GM12873 (cell line): ENCODE measurements at regions not wholly inside any gene's neighbourhood (a gene's known extent, or its start where the extent isn't known, plus 50 kb on each side); places are given as distances from the start of the nearest gene placed in this dataset.

ENCODE experiments used
- TF ChIP-seq, protein P1 (sequence below): IDR thresholded peaks from 2 replicates; pipeline ENCODE4 v1.5.1; 2012; ENCODE audit warnings: low read depth, mild to moderate bottlenecking, moderate library complexity, low read length, control low read depth; ENCODE audit not compliant: insufficient read depth; ENCODE audit errors: missing control alignments

GRCh38 chr4:188495169-188495568 is 355.9 kb downstream of the TRIML1 start:
- TF ChIP-seq, protein P1, sequence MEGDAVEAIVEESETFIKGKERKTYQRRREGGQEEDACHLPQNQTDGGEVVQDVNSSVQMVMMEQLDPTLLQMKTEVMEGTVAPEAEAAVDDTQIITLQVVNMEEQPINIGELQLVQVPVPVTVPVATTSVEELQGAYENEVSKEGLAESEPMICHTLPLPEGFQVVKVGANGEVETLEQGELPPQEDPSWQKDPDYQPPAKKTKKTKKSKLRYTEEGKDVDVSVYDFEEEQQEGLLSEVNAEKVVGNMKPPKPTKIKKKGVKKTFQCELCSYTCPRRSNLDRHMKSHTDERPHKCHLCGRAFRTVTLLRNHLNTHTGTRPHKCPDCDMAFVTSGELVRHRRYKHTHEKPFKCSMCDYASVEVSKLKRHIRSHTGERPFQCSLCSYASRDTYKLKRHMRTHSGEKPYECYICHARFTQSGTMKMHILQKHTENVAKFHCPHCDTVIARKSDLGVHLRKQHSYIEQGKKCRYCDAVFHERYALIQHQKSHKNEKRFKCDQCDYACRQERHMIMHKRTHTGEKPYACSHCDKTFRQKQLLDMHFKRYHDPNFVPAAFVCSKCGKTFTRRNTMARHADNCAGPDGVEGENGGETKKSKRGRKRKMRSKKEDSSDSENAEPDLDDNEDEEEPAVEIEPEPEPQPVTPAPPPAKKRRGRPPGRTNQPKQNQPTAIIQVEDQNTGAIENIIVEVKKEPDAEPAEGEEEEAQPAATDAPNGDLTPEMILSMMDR = no peak

DNA sequence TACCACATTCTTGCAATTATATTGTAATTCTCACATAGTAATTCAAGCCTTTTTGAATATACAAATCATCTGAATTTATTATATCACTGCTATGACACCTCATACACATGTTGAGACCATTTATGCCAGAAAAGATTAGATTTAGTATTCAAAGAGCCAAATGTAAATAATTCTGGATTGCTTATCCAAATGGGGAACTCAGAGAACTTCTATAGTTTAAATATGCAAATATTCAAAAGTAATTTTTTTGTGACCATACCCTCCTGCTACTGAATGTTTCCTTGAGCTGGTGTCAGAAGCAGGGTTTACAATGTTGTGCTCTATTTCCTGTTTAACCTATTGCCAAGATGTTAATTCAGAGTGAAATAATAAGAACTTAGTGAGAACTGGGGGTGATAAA is 372.2 kb downstream of the TRIML1 start:
- TF ChIP-seq, protein P1 = no peak

- TF ChIP-seq, protein P1 = no peak
Measured at GRCh38 chr4:188532751-188533150, 393.5 kb downstream of the TRIML1 start.

DNA sequence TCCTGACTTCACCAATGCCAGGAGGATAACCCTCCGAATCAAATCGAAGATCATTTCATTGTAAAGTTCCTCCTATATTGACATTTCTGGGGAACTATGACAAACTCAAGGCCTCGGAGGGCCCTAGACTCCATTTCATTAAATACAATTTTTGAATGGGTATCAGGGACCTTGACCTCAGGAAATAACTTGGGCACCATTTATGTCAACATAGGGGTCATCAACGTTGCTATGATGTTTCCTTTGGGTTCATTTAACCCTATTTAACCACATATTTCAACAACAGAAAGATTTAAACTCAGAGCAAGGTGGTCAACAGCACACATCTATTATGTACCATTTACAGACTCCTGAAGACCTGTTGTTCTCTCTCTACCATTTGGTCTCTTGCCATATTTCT is 395.1 kb downstream of the TRIML1 start:
- TF ChIP-seq, protein P1 = no peak

DNA sequence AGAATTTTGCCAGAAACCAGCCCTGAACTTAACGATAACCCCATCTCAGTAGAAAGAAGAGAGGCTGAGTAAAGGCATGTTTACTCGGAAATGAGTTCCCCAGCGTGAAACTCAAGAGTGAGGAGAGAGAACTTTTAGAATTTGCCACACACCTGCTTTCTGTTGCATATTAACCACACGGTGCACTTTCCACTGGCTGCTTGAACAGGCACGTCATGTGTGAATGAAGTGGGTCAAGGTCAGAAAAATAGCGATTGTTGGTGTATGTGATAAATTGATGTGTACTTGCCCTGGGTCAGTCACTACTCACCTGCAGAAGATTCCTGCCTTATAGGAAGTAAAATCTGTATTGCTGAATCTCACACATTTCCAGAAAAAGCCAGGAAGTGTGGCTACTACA is 395.7 kb downstream of the TRIML1 start:
- TF ChIP-seq, protein P1 = no peak

DNA sequence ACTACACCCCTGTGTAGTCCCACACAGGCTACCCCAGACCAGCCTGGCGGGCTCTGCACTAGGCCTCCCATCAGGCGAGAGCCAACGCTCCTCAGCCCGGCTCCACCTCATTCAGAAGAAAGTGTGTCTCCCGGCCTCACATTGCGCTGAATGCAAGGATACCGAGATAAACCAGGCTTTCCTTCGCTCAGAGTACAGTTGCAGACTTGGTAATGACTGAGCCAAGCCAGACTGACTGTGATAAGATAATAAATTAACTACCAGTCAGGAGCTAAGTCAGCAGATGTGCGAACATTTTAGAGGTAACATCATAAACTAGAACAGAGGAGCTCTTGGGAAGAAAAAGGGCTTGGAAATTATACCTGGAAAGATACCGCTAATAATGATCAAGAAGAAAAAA is 397.6 kb downstream of the TRIML1 start:
- TF ChIP-seq, protein P1 = no peak

DNA sequence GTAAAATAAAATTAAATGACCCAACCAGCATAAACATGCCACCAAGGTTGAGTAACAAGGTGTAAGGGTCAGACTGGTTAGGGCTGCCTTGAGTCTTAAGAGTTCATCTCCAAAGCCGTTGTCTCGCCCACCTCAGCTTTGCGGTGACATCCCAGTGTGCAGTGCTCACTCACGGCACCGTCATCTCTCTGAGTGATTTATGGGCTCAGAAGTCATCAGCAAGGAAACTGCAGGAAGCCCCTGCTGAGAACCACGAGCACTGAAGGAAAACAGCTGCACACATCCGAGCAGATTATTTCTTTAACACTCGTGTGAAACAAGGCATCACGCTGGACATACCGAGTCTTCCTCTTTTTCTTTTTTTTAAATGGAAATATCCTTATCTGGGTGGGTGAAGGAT is 411.1 kb downstream of the TRIML1 start:
- TF ChIP-seq, protein P1 = no peak

GRCh38 chr4:188551156-188551555 is 411.9 kb downstream of the TRIML1 start:
- TF ChIP-seq, protein P1 = no peak
